ENCODE measurements at regions not wholly inside any gene's neighbourhood (a gene's known extent, or its start where the extent isn't known, plus 50 kb on each side); places are given as distances from the start of the nearest gene placed in this dataset.

DNA sequence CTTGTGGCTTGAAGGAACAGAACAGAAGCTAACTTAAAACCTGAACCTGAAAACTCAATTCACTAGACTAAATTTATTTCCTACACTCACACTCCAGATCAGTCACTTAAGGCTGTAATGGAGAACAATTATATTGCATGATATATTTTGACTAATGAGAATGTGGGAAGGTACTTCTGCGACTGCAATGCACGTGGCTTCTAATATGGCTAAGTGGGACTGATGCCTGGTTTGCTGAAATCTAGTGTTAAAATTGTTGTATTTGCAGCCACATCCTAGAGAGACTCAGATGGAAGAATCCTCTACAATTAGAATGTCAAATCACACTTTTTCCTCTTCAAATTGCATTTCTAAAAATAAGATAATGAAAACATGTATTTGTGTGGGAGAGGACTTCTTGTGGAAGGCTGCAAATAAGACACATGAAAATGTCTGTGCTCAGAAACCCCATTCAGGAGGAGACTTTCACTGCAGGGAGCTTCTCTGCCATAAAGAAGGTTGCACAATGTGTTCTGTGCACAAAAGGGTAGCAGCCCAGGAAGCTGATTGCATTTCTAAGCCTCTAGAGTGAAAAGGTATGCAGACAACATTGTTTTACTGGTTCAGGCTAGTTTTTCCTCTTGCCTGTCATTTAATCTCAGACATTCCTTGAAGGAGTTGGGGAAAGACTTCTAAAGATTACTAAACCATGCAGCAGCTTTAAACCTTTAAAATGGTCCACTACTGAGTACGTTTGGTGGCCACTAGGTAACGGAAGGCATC lies 224.3 kb downstream of the NEDD1 start:
- TF ChIP-seq, protein P1, sequence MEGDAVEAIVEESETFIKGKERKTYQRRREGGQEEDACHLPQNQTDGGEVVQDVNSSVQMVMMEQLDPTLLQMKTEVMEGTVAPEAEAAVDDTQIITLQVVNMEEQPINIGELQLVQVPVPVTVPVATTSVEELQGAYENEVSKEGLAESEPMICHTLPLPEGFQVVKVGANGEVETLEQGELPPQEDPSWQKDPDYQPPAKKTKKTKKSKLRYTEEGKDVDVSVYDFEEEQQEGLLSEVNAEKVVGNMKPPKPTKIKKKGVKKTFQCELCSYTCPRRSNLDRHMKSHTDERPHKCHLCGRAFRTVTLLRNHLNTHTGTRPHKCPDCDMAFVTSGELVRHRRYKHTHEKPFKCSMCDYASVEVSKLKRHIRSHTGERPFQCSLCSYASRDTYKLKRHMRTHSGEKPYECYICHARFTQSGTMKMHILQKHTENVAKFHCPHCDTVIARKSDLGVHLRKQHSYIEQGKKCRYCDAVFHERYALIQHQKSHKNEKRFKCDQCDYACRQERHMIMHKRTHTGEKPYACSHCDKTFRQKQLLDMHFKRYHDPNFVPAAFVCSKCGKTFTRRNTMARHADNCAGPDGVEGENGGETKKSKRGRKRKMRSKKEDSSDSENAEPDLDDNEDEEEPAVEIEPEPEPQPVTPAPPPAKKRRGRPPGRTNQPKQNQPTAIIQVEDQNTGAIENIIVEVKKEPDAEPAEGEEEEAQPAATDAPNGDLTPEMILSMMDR (IDR thresholded peaks at IDR 0.05; ENCODE audit: poor library complexity, severe bottlenecking) = no peak
- TF ChIP-seq EZH2 (IDR thresholded peaks at IDR 0.05; ENCODE audit: borderline replicate concordance, insufficient read depth, low read length, poor library complexity, severe bottlenecking) (no peak), POLR2AphosphoS5 (IDR thresholded peaks at IDR 0.05) (peak; percentile 54)

Measured in neural cell (in vitro differentiated cells).